HG02763 (cell line): ENCODE measurements at regions not wholly inside any gene's neighbourhood (a gene's known extent, or its start where the extent isn't known, plus 50 kb on each side); places are given as distances from the start of the nearest gene placed in this dataset.
"Not testable (repeated sequence)": the region's sequence is repeated elsewhere in the genome, so short reads cannot be mapped to it uniquely, and the experiment has no call there.

ENCODE experiments used
- ATAC-seq: cut with Tn5 transposase; IDR thresholded peaks from one replicate; pipeline ENCODE4 v1.9.1; 2021; ENCODE audit warnings: mild to moderate bottlenecking, moderate library complexity; ENCODE audit not compliant: unreplicated experiment

GRCh38 chrX:66692512-66692911 is 53.6 kb upstream of the EDA2R start:
- not testable (repeated sequence) for ATAC-seq
